PC-9 (cell line): ENCODE measurements at regions not wholly inside any gene's neighbourhood (a gene's known extent, or its start where the extent isn't known, plus 50 kb on each side); places are given as distances from the start of the nearest gene placed in this dataset.

Experiments used
- BruUV-seq: library from RNA; stranded (reverse); fragments of 400-500 nt; replicated peaks from 2 replicates; lab custom pipeline; 2021; lab: Mats Ljungman, UMichigan
- CTCF ChIA-PET: fragments of 300-600 bp; sonication (Branson Sonifier 250); formaldehyde crosslinking; loops from one replicate; lab custom pipeline; 2022; ENCODE audit warnings: antibody characterized with exemption; lab: Charles Lee
- POLR2A ChIA-PET: fragments of 300-600 bp; sonication (Branson Sonifier 250); formaldehyde crosslinking; loops from one replicate; lab custom pipeline; 2022; ENCODE audit warnings: antibody characterized with exemption; ENCODE audit not compliant: unreplicated experiment; lab: Charles Lee
- DNase-seq, 2 experiments: peaks; one replicate each; pipeline versions ENCODE4 v3.0.0 to v3.0.0-alpha.2; 2015 to 2022; ENCODE audit warnings: mixed read lengths in 1 of 2
- H2AFZ ChIP-seq: fragments of 200-600 bp; sonication (generic); 2 replicates; pipeline ENCODE4 v1.8.1; 2017; ENCODE audit warnings: antibody characterized with exemption
- H3F3A ChIP-seq: fragments of 200-600 bp; sonication (generic); 2 replicates; pipeline ENCODE4 v1.8.1; 2017; ENCODE audit warnings: antibody characterized with exemption, mild to moderate bottlenecking, low read depth; ENCODE audit not compliant: insufficient read depth
- H3K27ac ChIP-seq: fragments of 200-600 bp; sonication (generic); 2 replicates; pipeline ENCODE4 v1.6.1; 2016; ENCODE audit warnings: mixed run types
- H3K27me3 ChIP-seq: fragments of 200-600 bp; sonication (generic); 2 replicates; pipeline ENCODE4 v1.6.1; 2016; ENCODE audit warnings: low read depth, mixed run types; ENCODE audit not compliant: insufficient read depth
- H3K36me3 ChIP-seq: fragments of 200-600 bp; sonication (generic); 2 replicates; pipeline ENCODE4 v1.6.1; 2016; ENCODE audit warnings: low read depth, mixed run types
- H3K4me1 ChIP-seq: fragments of 200-600 bp; sonication (generic); replicated peaks from 2 replicates; pipeline ENCODE4 v1.6.1; 2016; ENCODE audit warnings: mixed run types; ENCODE audit not compliant: insufficient read depth
- H3K4me2 ChIP-seq: fragments of 200-600 bp; sonication (generic); 2 replicates; pipeline ENCODE4 v1.6.1; 2017; ENCODE audit warnings: mixed run types
- H3K4me3 ChIP-seq: fragments of 200-600 bp; sonication (generic); 2 replicates; pipeline ENCODE4 v1.6.1; 2016; ENCODE audit warnings: mixed run types
- H3K79me2 ChIP-seq: fragments of 200-600 bp; sonication (generic); 2 replicates; pipeline ENCODE4 v1.6.1; 2017; ENCODE audit warnings: low read depth, mixed run types
- H3K9me2 ChIP-seq: fragments of 200-600 bp; sonication (generic); 2 replicates; pipeline ENCODE4 v1.8.1; 2017; ENCODE audit warnings: mild to moderate bottlenecking; ENCODE audit not compliant: insufficient read depth
- H3K9me3 ChIP-seq: fragments of 200-600 bp; sonication (generic); 2 replicates; pipeline ENCODE4 v1.8.1; 2016; ENCODE audit warnings: low read depth; ENCODE audit not compliant: insufficient read depth
- H4K20me1 ChIP-seq: fragments of 200-600 bp; sonication (generic); 2 replicates; pipeline ENCODE4 v1.8.1; 2017; ENCODE audit not compliant: insufficient read depth
- CTCF ChIP-seq: fragments of 200-600 bp; sonication (generic); conservative IDR thresholded peaks from 2 replicates; pipeline ENCODE4 v1.6.1; 2017; ENCODE audit warnings: mixed run types, antibody characterized with exemption, mild to moderate bottlenecking, moderate library complexity
- EZH2 ChIP-seq: fragments of 200-600 bp; sonication (generic); IDR thresholded peaks from 2 replicates; pipeline ENCODE4 v1.8.0; 2017; ENCODE audit warnings: antibody characterized with exemption, low read depth
- intact Hi-C: fragments of 100-400 bp; cut with micrococcal nuclease; formaldehyde crosslinking; loops from one replicate; pipeline ENCODE4 v1.10.0; 2022; ENCODE audit not compliant: unreplicated experiment

GRCh38 chr1:58979677-58980076 lies 195.8 kb upstream of the JUN start:
- no peak for DNase-seq
- Histone ChIP-seq H3F3A (no peaks in the 10 kb centered on the region), H2AFZ (no peak overlapping the region), H3K27ac (no peak overlapping the region), H3K4me2 (no peak overlapping the region), H3K4me3 (no peak overlapping the region), H4K20me1 (no peaks in the 10 kb centered on the region), H3K9me2 (no peaks in the 10 kb centered on the region), H3K79me2 (no peaks in the 10 kb centered on the region), H3K4me1 (0 out of 2 replicates have a peak, but pooled peaks cover 8% of the 10 kb centered on the region), H3K27me3 (no peaks in the 10 kb centered on the region), H3K36me3 (no peaks in the 10 kb centered on the region), H3K9me3 (no peaks in the 10 kb centered on the region)
- no TSS peak for BruUV-seq
- intact Hi-C loops: no loop called here
- CTCF ChIA-PET: no interaction called here
- POLR2A ChIA-PET: no interaction called here
- no peak for TF ChIP-seq CTCF
- TF ChIP-seq EZH2: no peak

- H3K36me3 ChIP-seq: no peaks in the 10 kb centered on the region
- H3K27ac ChIP-seq: no peak overlapping the region
- no peaks in the 10 kb centered on the region for H3K79me2 ChIP-seq
- H3F3A ChIP-seq: no peaks in the 10 kb centered on the region
- ChIA-PET CTCF (no interaction called here), POLR2A (no interaction called here)
- H3K9me3 ChIP-seq: no peaks in the 10 kb centered on the region; the same call in 1 of the 2 replicates
- no peaks in the 10 kb centered on the region for H3K27me3 ChIP-seq
- no peak for TF ChIP-seq CTCF
- TF ChIP-seq EZH2: no peak
- intact Hi-C loops: no loop called here
- no peaks in the 10 kb centered on the region for H4K20me1 ChIP-seq
- H2AFZ ChIP-seq: no peak overlapping the region
- H3K4me1 ChIP-seq: 0 out of 2 replicates have a peak, but pooled peaks cover 8% of the 10 kb centered on the region
- no peak overlapping the region for H3K4me3 ChIP-seq
- H3K4me2 ChIP-seq: no peak overlapping the region
- no peak for DNase-seq
- no TSS peak for BruUV-seq
- H3K9me2 ChIP-seq: no peaks in the 10 kb centered on the region
These were observed 197.5 kb upstream of the JUN start for GRCh38 chr1:58981392-58981791.

GRCh38 chr1:58982259-58982998 lies 198.6 kb upstream of the JUN start:
- Histone ChIP-seq H3K4me1 (0 out of 2 replicates have a peak, but pooled peaks cover 8% of the 10 kb centered on the region), H3K4me2 (no peak overlapping the region), H3K9me2 (no peaks in the 10 kb centered on the region), H3K79me2 (no peaks in the 10 kb centered on the region), H4K20me1 (no peaks in the 10 kb centered on the region), H3K27me3 (no peaks in the 10 kb centered on the region), H3K27ac (no peak overlapping the region), H2AFZ (no peak overlapping the region), H3K9me3 (no peaks in the 10 kb centered on the region; the same call in 1 of the 2 replicates), H3F3A (no peaks in the 10 kb centered on the region), H3K4me3 (no peak overlapping the region), H3K36me3 (no peaks in the 10 kb centered on the region)
- no TSS peak for BruUV-seq
- DNase-seq: no peak
- POLR2A ChIA-PET: no interaction called here
- intact Hi-C loops: no loop called here
- CTCF ChIA-PET: no interaction called here
- TF ChIP-seq EZH2 (no peak), CTCF (no peak)
